ENCODE measurements at regions not wholly inside any gene's neighbourhood (a gene's known extent, or its start where the extent isn't known, plus 50 kb on each side); places are given as distances from the start of the nearest gene placed in this dataset.
A peak's percentile ranks its signal among the peaks of the same experiment; 100 is the strongest.

DNA sequence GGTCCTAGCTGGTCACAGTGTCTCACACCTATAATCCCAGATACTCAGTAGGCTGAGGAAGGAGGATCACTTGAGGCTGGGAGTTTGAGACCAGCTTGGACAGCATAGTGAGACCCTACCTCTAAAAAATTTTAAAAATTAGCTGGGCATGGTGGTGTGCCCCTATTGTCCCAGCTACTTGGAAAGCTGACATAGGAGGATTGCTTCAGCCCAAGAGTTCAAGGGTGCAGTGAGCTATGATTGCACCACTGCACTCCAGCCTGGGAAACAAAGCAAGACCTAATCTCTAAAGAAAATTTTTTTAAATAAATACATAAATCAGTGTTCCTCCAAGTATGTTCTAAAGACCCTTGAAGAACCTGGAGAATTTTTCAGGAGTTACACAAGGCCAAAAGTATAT lies 50.6 kb upstream of the GNAO1 start:
- no peak for DNase-seq

DNA sequence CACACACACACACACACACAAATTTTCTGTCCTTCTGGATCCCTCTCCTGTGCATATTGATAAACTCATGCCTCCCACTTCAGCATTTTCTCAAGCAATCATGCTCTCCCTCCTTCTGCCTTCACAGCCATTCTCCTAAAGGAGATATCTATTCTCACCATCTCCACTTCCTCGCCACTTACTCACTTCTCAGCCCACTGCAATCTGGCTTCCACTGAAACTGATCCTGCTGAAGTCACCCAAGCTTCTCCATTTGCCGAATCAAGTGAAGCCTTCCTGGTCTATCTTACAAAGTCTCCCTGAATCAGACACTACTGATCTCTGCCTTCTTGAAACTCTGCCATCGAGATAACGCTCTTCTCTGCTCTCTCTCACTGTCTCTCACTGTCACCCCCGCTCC lies 54.0 kb upstream of the GNAO1 start:
- DNase-seq = no peak

DNA sequence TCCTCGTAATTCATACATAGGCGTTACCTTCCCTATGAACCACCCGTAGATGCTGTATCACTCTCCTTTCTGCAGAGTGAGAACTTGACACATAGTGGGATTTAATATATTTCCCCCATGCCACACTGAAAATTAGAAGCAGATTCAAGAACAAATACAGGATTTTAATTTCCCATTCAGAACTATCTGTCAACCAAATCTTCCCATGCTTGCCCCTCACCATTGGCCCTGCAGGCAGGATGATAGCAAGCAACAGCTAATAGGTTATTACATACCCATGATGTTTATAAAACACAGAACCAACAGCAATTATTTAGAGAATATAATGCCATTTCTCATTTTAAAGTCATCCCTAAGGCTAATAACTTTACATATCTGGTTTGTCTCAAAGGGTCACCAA lies 55.0 kb upstream of the GNAO1 start:
- DNase-seq = no peak

DNA sequence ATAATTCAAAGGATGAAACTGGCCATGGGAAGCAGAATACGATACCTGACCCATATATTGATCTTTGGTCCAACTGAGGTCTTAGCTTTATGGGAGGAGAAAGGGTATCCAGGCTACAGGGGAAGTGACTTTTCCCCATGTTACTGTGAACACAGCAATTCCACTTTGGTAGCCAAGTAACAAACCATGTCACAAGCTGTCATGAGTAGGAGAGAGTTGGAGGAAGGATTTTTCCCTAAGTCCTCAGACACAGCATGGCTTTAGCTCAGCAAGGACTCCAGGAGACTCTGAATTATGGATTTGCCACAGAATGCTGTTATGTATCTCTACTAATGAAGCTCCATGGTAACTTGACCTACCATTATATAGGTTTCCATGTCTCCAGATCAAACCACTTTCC lies 56.5 kb upstream of the GNAO1 start:
- no peak for DNase-seq

DNA sequence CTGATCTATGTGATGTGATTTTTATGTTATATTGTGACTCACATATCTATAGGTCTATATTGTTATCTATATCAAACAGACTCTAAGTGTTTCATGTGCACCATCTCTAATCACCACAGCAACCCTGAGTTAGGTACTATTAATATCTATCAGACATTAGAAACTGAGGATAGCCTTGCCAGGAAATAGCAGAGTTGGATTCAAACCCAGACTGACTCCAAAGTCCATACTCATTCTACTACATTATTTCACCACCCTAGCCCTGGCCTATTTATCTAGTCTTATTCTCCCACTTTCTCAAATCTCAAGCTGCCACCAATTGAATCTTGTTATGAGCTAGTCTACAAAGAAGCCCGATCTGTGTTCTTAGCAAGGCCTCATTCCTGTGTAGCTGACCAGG lies 65.4 kb upstream of the GNAO1 start:
- no peak for DNase-seq

DNA sequence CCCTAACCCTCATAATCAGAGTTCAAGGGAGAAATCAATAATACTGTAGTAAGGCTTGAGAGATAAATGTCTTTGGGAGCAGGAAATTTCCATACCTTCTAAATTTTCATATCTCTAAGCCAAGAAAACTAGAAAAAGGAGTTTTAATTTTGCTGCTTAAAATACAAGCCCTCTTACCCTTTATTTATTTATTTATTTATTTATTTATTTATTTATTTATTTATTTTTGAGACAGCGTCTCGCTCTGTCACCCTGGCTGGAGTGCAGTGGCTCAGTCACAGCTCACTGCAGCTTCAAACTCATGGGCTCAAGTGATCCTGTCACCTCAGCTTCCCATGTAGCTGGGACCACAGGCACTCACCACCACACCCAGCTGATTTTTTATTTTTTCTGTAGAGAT lies 69.0 kb upstream of the GNAO1 start:
- no peak for DNase-seq

DNA sequence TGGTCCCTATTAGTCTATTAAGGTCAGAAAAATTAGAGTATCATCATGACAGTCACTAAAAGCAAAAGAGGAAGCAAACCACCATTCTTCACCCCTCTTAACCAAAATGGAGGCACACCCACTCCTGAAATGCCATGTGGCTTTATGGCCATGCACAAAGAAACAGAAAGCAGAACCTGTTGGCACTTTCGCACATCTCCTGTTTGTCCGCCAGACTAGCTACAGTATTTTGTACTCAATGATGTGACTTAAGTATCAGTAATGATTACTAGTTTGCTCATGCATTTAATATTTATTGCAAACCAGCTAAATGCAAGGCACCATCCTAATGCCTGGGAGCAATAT lies 70.2 kb upstream of the GNAO1 start:
- DNase-seq = no peak

DNA sequence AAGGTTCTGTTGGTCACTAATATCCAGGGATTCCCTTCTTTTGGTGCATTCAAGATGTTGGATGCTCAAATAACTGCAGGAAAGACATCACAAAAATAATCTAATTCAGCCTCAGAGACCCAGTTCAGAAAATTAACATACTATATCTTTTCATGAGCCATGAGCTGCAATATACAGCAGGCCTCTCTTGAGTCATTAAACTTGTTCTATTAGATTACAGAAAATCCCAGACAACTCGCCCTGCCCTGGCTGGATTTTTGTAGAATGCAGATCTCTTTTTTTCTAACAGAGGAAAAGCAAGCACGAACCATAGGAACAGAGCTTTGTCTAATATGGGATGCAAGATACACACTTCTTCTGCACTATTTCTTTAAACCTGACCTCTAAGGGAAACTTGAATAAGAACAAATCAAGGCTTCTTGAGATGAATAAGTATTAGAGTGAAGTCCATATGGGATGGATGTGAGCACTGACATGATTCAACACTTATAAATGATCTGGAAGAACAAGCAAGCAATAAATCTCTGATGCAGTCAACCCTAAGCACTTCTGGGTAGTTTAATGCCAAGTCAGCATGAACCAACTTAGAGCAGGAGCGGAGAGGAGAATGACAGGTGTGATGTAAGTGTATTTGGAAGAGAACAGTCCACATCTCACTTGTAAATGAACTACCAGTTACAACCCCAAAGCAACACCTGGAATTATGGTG lies 70.7 kb upstream of the GNAO1 start:
- no peak for DNase-seq

DNA sequence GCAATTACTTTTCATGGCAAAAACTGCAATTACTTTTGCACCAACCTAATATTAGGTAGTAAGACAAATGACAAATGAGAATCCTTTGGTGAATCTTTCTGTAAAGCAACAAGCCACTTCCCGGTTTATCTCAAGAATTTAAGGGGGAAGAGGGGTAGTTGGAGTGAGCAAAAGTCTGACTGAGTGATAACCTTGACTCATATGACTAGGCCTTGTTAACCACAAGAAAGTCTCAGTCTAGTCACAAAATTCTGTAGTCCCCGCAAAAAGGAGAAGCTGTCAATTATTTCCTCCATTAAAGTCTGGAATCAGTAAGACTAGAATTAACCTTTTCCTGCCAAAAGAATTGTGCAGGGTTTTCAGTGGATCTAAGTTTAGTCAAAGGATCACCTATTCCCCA lies 72.2 kb upstream of the GNAO1 start:
- peak; percentile 2 to 3 for DNase-seq

DNA sequence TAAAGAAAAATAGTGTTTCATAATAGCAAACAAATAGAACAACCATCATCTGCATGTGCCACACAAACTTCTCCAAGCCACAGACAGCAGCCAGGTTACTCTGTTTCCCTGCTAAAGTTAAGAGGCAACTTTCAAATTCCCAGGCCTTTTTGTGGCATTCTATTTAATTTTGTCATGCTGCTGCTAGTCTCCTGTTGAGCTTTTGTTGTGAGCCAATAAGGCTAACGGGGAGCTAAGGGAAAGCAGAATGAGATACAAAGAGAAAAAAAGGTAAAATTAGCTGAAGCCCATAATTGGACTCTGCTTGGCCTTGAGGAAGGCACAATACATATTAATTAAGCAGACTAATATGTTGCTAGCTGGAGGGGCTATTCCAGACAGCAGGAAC lies 74.7 kb upstream of the GNAO1 start:
- no peak for DNase-seq

DNA sequence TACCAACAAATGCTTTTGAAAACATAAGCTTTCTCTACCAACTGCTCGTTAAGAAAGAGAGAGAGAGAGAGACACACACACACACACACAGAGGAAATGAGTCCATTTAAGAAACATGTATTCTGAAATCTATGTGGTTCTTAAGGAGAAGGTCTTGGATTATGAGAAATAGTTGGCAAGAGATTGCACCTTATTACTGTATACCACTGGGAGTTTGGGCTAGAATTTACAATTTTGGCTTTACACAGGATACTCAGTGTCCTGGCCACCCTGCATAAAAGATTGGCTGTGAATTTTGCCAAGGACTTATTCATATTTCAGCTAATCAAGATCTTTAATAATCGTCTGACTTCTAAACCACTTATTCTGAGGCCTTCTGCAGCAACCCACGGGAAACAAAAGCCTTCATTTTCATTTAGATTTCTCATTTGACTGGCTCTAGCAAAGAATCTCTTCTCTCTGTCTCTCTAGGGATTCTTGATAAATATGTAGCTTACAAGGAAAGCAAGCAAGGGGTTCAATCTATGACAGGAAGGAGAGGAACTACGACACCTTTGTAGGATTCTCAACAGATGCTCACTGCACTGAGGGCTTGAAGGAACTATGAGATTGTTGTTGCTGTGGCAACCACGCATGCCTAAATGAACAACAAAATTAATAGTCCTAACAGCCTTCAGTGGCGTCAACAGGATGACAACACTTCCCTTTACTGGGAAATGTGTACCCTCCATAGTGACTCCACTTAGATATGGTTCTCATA lies 75.3 kb upstream of the GNAO1 start:
- DNase-seq = no peak

DNA sequence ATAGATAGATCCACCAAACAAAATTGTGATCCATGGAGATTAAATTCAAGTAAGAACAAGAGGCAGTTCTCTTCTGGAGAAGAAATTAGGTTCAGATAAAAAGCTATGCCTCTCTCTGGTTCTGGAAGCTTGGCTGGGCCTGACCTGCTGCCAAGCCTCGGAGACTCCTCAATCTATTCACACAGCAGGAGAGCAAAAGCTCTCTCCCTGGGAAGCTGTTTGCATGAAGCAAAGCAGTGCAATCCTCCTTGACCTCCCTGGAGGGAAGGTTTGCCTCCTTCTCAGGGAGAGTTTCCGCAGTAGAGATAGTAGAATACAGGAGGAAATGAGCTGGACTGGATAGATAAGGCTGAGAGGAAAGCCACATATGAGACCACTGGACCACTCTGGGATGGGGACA lies 78.1 kb upstream of the GNAO1 start:
- no peak for DNase-seq

DNA sequence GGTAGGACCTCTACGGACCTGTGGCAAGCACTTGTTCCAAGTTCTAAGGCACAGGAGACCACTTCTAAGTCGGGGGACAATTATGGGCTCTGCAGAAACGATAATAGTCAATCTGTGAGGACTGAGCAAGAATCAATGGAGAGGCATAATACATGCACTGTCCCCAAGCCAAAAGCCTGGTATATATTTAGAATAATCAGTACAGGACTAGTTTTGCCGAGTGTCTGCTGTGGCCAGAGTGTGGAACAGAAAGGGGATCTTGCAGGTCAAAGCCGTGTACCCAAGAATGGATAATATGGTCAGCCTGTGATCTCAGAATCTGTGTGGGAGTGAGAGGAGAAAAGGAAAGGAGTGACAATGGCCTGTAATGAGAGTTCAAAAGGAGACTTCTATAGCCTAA lies 80.2 kb upstream of the GNAO1 start:
- no peak for DNase-seq

DNA sequence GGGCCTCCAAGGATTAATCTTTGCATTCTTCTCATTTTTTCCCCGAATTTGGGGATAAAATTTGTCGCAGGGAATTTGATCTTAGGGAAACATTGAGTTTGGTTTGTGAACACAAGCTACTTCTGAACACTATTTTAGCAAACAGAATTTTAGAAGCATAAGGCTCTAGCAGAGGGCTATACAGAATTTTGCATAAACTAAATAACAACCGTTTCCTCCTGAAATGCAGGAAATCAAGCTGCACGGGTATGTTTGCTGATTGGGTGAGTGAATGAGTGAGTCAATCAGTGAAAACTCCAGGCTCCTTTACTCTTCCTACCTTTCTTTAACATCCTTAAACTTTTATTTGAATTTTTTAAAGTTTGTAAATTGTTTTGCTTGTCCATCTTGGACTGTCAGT lies 81.3 kb upstream of the GNAO1 start:
- no peak for DNase-seq

DNA sequence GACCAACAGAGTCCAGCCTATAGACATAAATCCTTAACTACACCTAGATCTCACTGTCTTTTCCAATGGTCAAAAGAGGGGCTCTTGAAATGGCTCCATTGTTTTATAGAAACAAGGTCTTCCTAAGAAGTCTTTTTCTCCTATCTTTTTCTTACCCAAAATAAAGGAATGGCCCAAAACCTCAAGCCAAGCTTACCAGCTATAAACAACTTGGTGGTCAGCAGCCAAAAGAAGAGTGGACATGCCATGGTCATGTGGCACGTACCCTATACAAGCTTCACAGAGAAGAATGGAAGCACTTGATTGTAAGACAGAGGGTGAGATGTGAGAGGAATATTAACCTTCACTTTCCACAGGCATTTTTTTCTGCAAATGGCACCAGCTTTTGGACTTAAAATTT lies 82.1 kb upstream of the GNAO1 start:
- no peak for DNase-seq

DNA sequence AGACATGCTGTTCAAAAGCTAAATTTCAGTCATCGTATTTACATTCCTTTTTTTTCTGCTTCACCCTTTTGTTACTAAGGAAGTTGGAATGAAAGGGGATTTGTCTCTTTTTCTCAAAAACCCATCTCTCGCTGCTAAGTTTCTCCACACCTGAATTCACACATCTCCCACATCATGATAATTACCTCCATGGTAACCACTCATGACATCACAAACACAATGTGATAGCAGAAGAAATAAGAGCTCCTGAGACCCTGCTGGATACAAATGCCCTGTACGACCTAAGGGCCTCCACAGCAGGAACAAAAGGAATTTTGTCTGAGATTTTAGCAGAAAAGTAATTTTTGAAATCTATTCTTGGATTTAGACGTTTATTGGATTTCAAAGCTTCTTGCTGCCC lies 82.6 kb upstream of the GNAO1 start:
- DNase-seq = no peak

DNA sequence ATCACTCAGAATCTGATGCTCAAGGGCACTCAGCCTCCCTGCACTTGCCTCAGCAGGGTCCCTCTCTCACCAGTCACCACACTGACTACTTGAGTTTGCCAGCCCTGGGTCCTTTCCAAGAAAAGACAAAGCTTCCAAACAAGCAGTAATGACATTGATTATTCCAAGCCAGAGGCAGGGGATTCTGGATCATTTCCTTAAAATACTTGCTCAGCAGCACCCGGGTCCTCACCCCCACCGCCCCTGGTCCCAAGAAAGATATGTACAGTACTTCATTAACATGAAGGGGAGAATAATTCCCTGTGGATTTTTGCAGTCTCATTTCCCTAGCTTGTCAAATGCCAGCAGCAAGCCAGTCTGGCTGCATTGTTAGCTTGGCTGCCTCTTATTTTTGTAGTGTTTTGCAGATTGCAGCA lies 83.2 kb upstream of the GNAO1 start:
- DNase-seq = no peak

DNA sequence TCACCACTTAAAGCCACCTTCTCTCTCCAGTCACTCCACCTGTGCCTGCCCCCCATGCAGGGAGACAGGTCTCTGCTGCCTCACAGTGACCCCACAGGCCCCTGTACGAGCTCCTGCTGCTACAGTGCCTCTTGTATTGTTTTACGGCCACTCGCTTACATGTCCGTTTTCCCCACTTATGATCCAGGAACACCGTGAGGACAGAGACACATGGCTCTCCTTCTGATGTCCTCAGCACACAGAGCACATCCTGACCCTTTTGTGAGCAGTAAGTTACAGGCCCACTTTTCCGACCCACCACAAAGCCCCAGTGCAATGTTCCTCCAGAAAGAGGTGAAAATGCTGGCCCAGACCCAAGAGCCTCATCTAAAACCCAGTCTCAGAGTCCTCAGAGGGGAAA lies 84.8 kb upstream of the GNAO1 start:
- no peak for DNase-seq

DNA sequence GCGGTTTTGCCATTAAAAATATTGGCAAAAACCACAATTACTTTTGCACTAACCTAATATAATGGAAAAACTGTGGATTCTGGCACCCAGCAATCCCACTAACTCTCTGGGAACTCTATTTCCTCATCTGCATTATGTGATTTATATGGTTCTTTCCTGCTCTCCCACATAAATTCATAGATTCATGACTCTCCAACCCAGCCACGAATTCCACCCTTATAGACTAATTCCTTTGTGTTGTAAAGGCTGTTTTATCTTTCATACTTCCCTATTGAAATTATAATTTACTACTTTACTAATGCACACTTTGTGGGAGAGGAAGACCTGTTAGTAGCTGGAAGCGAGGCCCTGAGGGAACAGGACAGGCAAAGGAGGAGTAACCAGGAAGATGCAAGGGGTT lies 88.4 kb upstream of the GNAO1 start:
- no peak for DNase-seq

DNA sequence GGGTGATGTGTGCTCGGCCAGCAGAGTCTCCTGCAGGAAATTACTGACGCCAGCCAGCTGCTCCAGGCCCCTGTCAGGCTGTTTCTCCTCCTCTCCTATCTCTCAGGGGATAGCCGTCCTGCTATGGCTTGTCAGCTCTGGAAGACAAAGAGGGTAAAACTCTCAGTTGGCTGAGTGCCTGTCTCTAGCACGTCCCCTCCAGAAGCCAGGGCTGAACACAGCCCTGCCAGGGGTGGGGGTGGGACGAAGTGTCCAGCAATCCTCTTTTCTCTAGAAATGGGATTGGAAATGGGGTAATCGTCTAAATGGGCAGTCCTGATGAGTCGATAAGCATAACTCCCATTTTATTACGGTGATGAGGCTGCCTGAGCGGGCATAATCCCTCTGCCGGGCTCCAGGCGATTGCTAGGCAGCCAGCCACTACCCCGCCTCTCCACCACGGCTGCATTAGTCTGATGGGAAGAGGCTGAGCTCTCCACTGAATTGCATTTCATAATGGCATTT lies 89.1 kb upstream of the GNAO1 start:
- DNase-seq = no peak

DNA sequence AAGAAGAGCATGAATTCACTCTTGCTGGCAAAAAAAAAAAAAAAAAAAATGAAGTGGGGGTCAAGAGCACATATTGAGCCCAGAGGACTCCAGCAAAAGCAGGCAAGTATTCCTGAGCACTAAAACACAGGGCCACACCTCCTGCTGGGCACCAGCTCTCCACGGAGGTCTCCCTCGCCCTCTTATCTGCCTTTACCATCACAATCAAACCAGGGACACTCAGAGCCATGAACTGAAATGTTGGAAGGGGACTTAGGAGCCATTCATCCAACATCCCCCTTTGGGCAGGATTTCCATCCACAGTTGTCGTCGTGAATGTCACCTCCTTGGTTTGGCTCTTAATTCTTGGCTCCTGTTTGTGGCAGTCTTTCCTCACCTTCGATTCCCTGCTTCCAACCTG lies 89.8 kb upstream of the GNAO1 start:
- no peak for DNase-seq

DNA sequence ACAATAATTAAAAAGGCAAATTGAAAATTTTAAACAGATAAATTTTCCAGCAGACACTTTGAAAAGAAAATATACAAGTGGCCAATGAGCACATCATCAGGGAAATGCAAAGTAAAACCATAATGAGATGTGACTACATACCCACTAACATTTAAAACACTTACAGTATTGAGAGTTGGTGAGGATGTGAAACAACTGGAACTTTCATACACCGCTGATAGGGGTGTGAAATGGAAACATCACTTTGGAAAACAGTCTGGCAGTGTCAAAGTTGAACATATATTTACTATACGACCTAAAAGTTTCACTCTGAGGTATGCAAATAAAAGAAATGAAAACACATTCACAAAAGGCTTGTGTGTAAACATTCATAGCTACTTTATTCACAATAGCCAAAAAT lies 94.0 kb upstream of the GNAO1 start:
- no peak for DNase-seq

DNA sequence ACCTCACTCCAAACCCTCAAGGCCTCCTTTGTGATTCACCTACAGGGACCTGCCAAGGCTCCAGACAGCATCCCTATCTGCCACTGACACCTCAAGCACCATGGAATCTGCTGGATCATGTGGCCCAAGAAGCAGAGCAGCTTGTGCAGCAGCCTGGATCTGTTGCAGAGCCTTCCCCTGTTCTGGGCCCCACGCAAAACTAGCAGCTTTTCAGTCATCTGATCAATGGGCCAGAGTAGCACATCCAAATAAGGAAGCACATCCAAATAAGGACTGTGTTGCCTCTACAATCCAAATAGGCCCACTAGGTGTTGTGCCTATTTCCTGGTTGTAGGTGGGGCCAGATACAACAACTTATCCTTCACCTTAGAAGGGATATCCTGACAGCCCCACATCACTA lies 97.1 kb upstream of the GNAO1 start:
- no peak for DNase-seq

DNA sequence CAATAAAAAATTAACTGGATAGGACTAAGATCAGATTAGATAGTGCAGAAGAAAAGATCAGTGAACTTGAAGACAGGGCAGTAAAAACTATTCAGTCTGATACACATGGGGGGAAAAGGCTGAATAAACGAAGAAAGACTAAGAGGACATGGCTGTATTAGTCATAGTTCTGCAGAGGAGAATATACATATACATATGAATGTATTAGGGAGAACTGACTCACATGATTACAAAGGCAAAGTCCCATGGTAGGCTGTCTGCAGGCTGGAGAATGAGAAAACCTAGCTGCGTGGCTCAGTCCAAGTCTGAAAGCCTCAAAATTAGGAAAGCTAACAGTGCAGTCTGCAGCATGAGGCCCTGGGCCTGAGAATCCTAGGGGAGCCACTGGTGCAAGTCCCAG lies 98.2 kb upstream of the GNAO1 start:
- DNase-seq = no peak

DNA sequence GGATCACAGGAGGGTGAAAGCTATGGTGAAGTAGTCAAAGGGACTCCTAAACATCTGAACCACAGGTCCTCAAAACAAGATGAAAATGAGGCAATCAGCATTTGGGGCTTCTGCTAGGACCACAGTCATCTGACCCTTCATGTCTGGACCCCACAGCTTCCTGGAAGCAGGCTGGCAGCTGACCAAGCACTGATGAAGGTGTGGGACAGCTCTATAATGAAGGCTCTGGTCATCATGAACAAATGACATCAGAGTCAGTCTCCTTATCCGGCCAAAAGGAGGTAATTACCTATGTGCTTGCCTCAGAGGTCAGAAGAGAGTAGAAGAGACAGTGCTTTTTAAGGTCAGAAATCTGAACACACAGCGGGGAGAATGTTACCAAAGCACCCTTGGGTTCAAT lies 101.2 kb upstream of the GNAO1 start:
- no peak for DNase-seq
